ENCODE measurements at regions not wholly inside any gene's neighbourhood (a gene's known extent, or its start where the extent isn't known, plus 50 kb on each side); places are given as distances from the start of the nearest gene placed in this dataset.

DNA sequence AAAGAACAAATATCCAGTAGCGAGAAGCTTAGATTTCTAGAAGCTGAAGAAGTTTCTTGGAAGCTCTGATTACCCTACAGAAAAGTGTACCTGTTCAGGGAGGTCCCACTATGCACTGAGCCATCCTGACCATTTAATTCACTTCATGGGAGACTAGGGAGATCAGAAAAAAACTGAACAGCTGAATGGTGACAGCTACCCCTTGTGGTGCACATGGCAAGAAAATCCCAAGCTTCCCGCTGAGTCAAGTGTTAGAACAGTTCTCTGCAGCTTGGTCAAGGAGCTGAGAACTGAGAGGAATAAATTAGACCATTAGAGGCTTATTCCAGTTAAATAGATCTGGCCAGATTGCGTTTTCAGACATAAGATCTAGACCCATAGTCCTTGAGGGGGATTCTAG, 197.2 kb upstream of the VEPH1 start:
- DNase-seq: no peak

DNA sequence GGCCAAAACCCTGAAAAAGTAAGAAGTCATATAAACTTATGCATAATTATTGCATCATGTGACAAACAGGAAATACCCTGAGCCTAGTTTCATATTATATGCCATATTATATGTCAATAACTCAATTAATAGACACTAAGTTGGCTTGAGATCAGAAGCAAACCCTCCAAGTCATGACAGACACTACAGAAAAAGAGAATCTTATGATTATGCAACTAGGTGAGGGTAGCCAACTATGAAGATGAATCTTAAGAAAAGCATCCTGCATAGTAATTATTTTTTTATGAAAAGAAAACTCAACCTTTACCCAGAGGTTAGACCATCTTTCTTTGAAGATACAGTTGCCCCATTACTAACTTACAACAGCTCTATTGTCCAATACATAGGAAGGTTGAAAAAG, 192.4 kb upstream of the VEPH1 start:
- DNase-seq: no peak

DNA sequence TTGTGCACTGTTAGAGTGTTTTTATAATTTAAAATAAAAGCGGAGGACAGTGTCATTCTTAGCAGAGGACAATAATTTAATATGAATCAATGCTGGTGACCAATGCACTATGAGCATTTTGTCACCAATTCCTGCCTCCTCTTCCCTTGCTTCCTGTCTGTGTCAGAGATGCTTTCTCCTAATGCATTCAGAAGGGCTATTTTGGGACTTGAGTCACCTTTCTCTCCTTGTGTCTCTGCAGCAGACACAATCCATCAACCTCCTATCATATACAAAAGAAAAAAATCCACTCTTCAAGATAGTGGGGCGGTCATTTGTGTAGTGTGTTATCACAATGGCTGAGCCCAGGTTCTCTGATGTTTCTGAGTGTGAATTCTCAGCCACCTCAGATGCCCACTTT, 191.9 kb upstream of the VEPH1 start:
- no peak for DNase-seq

DNA sequence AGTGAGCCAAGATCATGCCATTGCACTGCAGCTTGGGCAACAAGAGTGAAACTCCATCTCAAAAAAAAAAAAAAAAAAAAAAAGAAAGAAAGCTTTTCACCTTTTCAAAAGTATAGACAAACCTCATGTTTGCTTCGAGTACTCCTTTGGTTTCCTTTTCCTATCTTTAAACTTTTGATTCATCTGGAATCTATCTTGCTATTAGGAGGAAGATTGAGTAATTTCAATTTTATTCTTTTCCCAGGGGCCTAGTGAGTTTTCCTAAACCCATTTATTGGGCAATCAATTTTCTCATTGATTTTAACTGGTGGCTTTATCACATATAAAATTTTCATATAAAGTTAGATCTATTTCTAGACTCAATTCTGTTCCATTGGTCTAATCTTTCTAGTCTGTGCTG, 190.5 kb upstream of the VEPH1 start:
- no peak for DNase-seq

DNA sequence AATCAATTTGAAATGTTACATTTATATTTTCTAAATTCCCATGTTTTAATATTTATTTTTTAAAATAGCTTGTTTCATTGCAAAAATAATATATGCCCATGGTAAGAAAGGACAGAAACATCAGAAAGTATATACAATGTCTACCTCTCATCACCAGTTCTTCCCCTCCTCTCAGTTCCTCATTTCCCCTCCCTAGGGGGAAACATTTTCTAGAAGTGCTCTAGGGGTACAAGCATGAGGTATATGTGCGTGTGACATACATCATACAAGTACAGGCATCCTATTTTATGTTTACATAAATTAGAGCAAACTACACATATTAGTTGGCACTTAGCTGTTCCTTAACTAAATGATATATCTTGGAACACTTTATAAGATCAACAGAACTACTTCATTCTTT, 189.3 kb upstream of the VEPH1 start:
- DNase-seq: no peak

DNA sequence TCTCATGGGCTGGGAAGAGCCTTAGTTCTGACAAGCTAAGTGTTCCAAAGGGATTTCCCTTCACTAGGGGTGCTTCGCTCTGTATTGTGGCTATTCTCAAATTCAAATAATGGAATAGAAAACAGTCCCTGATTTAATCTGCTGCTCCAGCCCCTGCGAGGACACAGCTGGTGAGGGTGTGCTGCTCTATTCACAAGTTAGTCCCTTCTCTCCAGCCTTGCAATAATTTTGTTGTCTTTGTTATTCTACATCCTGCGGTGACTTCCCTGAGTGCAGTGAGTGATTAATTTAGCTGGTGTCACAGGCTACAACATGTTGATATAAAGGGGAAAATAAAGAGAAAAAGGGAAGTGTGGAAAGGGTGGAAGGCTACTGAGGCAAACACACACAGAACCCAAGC, 180.5 kb upstream of the VEPH1 start:
- DNase-seq: no peak

DNA sequence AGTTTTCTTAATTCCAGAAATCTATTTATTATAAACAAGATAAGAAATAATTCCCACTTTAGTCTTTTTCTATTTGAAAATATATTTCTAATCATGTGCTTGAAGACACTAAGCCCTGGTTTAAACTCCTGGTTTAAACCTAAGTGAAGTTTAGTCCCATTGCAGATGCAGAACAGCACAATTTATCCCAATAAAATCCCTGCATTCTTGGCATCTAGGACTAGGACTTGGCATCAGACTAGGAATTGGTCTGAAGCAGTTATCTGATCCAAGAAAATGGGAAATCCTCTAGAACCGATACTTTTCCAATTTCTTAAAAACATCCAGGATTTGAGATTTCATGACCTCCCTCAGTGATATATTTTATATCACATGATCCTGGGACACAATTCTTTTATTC, 168.8 kb upstream of the VEPH1 start:
- no peak for DNase-seq

DNA sequence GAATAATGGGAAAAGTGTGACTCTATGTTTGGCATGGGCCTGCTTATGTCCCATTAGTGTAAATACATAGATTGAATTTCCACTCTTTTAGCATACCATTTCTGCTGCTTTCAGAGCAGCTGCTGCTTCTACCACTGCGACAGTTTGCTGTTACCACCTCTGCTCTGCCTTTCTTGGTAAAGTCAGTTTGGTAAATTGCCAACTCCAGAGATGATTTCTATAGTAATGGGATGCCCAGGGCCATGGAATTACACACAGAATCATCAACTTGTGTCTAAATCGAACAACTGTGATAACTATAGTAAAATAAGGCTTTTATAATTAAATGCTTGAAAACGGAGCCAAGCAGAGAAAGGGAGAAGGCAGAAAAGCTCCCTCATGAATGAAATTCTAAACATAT, 168.4 kb upstream of the VEPH1 start:
- no peak for DNase-seq

DNA sequence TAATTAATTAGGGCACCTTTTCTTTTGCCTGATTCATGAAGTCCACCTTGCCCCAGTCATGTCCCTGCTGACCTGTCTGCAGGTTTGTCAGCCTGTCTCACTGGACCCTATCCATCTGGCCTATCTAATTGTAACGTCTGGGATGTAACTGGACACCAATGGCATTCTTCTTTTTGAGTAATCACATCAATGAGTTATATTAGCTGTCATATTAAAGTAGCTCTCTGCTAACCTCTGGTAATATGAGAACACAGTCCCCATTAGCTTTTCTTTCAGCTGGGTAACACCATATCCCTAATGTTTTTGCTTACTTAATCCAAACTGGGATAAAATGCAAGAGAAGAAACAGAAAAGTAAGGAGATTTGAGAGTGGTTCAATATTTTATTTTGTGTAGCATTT, 166.2 kb upstream of the VEPH1 start:
- DNase-seq: no peak

DNA sequence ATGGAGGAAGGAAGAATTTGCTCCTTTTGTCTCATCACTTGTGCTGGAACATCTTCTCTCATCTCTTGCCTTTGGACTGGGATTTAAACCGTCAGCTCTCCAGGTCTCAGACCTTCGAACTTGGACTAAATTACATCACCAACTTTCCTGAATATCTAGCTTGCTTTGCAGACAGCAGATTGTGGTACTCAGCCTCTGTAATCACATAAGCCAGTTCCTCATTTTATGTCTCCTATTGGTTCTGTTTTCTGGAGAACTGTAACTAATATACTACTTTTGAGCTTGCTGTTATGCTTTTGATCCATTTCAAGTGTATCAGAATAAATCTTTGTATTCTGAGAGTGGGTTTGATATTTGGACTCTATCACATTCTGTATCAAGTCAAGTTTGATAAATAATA, 164.3 kb upstream of the VEPH1 start:
- no peak for DNase-seq

DNA sequence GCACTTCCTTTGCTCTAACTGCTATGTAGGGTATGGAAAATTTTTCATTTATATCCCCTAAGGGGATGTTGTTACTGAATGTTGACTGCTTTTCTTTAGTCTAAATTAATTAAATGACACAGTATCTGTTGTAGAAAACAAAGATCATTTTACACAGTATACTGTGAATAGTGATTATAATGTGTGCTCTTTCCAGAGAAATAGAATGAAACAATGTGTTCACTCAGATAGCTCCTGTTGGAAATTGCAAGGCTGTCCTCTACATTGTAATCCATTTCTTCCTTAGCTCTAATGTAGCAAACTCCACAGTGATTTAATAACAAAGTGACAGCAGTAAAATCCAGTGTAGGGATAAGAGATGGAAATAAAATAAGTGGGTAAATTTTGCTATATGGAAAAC, 159.0 kb upstream of the VEPH1 start:
- no peak for DNase-seq

DNA sequence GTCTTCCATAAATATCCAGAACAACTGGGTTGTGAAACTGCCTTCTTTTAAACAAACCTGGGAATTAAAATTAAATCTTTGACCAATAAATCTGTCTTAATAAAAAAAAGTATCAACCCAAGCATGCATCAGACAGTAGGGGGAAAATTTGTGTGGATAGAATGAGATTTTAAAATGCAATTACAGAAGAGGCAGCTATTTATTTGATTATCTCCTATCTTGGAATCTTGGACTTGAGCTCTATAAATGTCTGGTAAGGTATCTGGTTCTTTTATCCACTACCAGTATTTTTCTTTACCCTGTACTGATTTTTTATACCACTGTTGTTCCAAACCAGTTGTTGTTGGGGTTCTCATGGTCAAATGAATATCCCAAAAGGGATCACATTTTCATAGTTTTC, 157.6 kb upstream of the VEPH1 start:
- no peak for DNase-seq

DNA sequence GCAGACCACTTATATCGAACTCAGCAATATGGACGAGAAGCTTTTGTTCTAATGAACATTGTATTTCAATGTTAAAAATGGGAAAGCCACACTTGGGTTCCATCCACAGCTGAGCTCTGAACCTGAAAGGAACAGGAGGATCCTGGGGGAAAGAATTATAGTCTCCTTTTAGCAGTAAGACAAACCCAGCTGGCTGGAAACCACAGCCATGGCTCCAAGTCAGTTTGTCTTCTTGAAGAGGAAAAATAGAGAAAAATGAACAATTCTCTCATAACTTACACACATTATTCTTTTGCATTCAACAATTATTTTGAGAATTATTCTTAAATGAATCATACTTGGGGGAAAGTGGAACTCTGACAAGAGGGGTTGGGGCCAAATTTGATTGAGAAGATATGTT, 149.2 kb upstream of the VEPH1 start:
- no peak for DNase-seq

DNA sequence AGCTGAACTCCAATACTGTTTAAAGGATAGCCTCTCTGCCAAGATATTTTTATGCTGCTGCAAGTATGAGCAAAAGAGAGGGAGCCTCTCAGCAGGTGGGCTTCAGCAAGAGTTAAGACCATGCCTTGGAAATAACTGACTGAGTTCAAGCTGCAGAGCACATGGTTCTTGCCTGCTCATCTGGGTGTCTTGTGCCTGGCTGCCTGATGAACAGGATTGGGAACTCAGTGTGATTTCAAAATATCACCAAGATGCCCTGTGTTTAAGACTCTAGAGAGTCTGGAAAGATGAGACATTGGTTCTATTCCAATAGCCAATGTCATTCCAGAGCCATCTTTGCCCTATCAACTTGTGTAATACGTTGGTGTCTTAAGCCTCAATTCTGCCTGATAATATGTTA, 147.5 kb upstream of the VEPH1 start:
- no peak for DNase-seq

DNA sequence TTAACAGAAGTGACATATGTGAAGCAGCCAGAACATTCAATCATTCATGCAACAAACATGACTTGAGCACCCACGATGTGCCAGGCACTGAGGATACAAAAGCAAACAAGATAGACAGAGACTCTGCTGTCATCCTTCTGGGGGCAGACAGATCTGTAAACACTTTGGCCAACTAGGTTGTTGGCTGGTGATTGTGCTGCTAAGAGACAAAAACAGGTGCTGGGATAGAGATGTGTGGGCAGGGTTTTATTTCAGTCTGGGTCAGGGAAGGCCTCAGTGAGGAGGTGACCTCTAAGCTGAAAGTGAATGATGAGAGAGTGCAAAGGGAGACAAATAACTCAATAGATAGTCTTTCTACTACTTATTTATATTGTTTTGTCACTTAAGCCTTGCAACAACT, 147.0 kb upstream of the VEPH1 start:
- DNase-seq: no peak

DNA sequence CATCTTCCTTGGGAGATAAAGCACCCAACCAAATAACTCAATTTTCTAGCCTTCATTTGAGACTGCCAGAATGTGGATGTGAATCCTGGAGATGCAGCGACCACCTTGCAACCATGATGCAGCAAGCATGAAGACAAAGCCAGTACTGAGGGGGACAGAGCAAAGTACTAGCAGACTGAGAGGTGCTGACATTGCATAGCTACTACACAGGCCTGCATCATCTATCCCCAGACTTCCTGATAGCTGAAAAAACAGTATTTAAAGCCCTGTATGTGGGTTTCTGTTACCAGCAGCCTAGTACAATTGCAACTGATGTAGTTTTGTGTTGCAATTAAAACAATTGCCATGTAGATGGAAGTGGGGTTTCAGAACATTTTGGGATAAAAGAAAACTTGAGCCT, 146.3 kb upstream of the VEPH1 start:
- DNase-seq: no peak

DNA sequence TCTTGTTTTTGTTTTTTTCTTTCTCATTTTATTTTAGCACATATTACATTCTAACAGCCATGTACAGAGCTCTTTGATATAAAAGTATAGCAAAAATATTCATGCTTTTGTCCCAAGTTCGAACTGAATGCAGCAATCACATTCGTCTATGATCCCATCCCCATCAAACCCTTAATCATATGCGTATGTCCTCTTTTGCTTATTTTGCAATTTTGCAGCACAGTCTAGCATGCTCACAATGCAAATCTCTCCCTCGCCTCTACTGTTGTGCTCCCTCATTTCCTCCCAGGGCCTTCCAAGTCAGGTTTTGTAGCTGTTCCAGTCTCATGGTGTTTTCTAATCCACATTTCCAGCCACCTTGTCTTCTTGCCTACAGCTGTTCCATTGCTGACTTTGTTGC, 144.6 kb upstream of the VEPH1 start:
- no peak for DNase-seq

DNA sequence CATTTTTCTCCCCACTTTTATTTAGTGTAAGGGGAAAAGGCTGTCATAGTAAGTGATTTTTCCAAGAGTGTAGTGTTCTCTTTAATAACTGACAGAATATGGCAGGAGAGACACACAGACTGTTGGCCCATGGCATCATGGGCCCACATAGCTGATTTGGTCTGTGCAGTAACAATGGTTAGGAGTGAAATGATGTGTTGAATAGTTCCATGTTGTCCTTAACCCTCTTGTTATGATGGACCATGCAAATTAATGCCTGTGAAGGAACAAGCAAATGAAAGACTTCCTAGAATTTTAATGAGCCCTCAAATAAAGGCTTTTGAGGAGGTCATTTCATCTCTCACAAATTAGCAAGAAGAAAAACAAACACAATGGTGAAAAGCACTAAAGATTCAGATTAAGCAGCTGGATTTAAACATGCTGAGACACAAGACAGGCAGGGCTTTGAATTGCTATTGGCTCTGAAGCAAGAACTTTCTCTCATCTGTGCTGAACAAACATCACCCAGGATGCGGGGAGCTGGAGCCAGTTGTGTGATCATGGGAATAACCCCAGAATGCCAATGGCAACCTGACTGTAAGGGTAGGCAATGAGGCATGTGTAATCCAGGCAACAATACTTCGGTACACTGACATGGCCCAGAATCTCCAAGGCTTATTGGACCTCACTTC, 136.7 kb upstream of the VEPH1 start:
- DNase-seq: no peak

DNA sequence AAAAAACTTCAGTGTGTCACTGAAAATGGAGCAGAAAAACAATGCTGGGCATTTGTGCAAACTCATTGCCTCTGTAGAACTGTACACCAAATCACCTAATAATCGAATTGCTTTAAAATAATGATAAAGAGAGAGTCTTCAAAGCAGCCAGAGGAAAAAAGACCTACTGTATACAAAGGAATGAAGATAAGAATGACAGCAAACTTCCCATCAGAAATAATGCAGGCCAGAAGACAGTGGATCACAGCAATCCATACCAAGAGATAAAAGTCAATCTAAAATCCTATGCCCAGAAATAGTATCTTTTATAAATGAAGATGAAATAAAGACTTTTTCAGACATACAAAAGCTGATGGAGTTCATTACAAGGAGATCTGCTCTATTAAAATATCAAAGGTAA, 134.7 kb upstream of the VEPH1 start:
- no peak for DNase-seq

DNA sequence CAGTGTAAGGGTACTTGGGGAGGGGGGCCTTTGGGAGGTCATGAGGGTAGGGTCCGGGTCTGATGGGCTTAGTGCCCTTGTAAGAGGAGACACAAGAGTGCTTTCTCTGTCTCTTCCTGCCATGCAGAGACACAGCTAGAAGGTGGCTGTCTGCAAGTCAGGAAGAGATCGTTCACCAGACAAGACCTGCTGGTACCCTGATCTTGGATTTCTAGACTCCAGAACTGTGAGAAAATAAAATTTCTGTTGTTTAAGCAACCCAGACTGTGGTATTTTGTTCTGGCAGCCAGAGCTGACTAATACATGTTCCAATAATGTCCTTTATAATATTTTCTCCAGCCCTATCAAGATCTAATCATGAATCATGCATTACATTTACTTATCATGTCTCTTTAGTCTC, 130.0 kb upstream of the VEPH1 start:
- DNase-seq: no peak

DNA sequence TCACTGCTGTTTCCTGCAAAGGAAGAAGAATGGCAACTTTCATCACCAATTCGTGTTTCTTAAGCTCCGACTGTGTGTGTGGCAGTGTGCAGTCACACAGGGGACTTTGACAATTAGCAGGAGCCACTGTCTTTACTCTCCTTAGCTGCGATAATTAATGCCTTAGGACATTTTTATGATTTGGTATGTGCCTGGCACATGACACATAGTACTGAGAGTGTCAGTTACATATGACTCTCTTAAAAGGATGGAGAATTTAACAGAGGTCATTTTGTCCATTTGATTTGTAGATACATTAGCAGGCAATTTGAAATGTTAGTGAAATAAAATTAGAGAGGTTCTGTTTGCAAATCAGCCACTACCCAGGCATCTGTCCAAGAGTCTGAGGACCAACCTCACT, 128.9 kb upstream of the VEPH1 start:
- DNase-seq: no peak

DNA sequence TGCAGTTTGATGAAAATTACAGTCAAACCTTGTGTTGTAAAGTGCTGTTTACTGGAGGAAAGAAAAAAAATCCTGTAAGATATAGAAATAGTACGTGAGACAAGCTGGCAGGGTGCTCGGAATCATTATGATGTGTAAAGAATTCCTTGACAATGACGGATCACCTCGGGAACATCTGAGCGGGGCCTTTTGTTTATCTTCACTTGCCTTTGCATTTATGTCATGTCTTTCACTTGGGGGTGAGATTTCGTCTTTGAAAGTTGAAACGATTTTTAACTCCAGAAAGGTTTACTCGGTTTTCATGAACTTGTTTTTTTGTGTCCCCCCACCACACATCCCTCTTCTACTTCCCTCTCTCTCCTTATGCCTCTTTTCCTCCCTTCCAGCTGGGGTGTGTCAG, 128.3 kb upstream of the VEPH1 start:
- DNase-seq: no peak

DNA sequence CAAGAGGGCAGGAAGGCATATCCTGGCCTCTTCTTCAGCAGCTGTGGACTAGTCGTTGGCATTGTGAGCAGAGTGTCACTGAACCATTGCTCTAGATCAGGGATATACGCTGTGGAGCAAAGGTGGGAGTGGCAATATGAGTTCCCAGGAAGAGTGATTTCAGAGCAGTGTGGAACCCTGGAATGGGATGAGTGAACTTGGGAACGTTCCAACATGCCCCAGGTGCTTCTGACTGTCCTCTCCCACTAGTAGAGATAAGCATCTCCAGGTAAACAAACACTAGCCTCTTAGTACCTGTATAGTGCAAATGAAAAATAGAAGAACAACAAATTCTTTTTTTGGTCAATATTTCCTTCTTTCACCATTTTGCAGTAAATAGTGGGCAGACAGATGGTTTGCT, 123.6 kb upstream of the VEPH1 start:
- DNase-seq: no peak

DNA sequence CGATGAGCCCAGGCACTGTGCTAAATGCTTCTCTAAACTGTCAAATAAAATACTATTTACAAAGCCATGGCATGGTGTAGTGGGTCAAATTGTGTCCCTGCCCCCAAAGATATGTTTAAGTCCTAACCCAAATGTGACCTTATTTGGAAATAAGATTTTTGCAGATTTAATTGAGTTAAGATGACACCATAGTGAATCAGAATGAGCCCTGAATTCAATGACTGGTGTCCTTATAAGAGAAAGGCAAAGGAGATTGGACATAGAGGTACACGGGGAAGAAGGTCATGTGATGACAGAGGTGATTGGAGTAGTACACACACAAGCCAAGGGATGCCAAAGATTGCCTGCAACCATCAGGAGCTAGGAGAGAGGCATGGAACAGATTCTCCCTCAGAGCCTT, 121.6 kb upstream of the VEPH1 start:
- no peak for DNase-seq

DNA sequence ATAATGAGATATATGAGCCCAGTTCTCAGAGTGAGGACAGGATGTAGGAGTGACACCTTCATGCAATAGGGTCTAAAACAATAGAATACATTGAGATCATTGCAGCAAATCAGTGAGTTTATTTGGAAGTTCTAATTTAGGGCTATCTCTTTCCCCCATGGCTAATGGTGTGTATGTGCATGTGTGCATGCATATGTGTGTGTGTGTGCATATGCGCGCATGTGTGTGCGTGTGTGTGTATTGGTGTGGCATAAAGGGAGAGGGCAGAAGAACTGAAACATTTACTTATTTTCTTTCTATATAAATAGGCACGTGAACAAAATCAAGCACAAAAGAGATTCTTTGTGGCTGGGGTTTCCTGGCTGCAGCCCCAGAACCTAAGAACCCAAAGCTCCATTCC, 115.7 kb upstream of the VEPH1 start:
- DNase-seq: no peak

Measured in NCI-H2227 treated with DMSO at 0.1 percent for 48 hours (cell line).